ENCODE measurements at regions not wholly inside any gene's neighbourhood (a gene's known extent, or its start where the extent isn't known, plus 50 kb on each side); places are given as distances from the start of the nearest gene placed in this dataset.

- Mint-ChIP-seq H3K4me1 (no peaks in the 10 kb centered on the region), H3K36me3 (no peaks in the 10 kb centered on the region), H3K4me3 (no peak overlapping the region), H3K27ac (no peak overlapping the region), H3K27me3 (no peaks in the 10 kb centered on the region), H3K9me3 (peaks cover 11 to 28% (median 21%) of the 10 kb centered on the region in 5 donors)
- POLR2A ChIA-PET: no interaction called here
- H3K27me3 ChIP-seq (ENCODE audit: insufficient read depth, low read length, poor library complexity, severe bottlenecking): no peaks in the 10 kb centered on the region
- H3K4me1 ChIP-seq (ENCODE audit: insufficient read depth, low read length): no peaks in the 10 kb centered on the region
- no peak overlapping the region for H3K27ac ChIP-seq (ENCODE audit: low read depth, low read length)
- no peaks in the 10 kb centered on the region for H3K36me3 ChIP-seq (ENCODE audit: insufficient read depth, low read length)
- H3K4me3 ChIP-seq (ENCODE audit: low read length): no peak overlapping the region
- H3K9me3 ChIP-seq (ENCODE audit: low read length): no peaks in the 10 kb centered on the region
- CTCF ChIA-PET: no interaction called here
- no peak for DNase-seq
Observed at GRCh38 chr2:57562495-57562894, 484.1 kb upstream of the VRK2 start.

DNA sequence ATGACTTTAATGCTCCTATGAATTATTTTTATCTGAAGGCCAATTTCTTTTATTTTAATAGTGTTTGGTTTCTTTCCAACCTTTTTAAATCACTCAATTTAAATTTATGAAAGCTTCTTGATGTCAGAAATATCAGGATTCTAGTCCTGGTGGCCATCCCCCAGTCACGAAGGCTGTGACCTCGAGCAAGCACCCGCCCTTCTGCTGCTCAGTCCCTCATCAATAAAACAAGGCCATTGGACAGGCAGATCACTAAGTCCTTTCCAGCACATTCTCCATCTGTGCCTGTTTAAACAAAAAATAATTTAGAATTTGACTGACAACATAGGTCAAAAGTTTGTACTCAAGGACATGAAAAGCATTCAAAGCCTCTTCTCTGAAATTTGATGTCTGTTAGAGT lies 483.6 kb upstream of the VRK2 start:
- Histone ChIP-seq H3K27me3 (ENCODE audit: insufficient read depth, low read length, poor library complexity, severe bottlenecking) (no peaks in the 10 kb centered on the region), H3K4me1 (ENCODE audit: insufficient read depth, low read length) (no peaks in the 10 kb centered on the region), H3K4me3 (ENCODE audit: low read length) (no peak overlapping the region), H3K36me3 (ENCODE audit: insufficient read depth, low read length) (no peaks in the 10 kb centered on the region), H3K9me3 (ENCODE audit: low read length) (no peaks in the 10 kb centered on the region), H3K27ac (ENCODE audit: low read depth, low read length) (no peak overlapping the region)
- DNase-seq: no peak
- H3K27ac Mint-ChIP-seq: peak overlapping the region in 1 of 8 donors; percentile 91
- ChIA-PET CTCF (no interaction called here), POLR2A (no interaction called here)
- no peaks in the 10 kb centered on the region for H3K4me1 Mint-ChIP-seq
- H3K27me3 Mint-ChIP-seq: no peaks in the 10 kb centered on the region
- no peaks in the 10 kb centered on the region for H3K36me3 Mint-ChIP-seq
- H3K9me3 Mint-ChIP-seq: peaks cover 6 to 28% (median 17%) of the 10 kb centered on the region in 5 donors
- H3K4me3 Mint-ChIP-seq: no peak overlapping the region

DNA sequence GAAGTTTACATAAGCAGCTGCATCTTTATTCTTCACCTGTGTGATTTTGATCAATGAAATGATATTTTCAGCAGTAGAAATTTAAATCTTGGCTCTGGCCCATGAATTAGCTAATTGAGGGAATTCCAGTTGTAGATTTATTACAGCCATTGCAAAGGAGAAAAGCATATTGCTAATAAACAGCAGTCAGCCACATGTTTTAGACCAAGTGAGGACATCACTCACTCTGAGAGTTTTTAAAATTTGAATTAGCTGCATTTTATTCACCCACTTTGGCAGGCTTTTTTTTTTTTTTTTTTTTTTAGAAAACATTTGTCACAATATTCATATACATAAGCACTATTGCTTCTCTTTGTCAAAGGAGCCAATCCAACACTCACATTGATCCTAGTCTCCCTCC lies 479.4 kb upstream of the VRK2 start:
- no peaks in the 10 kb centered on the region for H3K4me1 Mint-ChIP-seq
- H3K36me3 ChIP-seq (ENCODE audit: insufficient read depth, low read length): no peaks in the 10 kb centered on the region
- no peaks in the 10 kb centered on the region for H3K4me1 ChIP-seq (ENCODE audit: insufficient read depth, low read length)
- DNase-seq: no peak
- H3K36me3 Mint-ChIP-seq: no peaks in the 10 kb centered on the region
- H3K9me3 ChIP-seq (ENCODE audit: low read length): no peaks in the 10 kb centered on the region
- ChIA-PET CTCF (interaction anchor here (0.7 kb wide), 1 partner anchor 766 kb away, joined by 3 read pairs; no protein-coding TSS in a partner anchor), POLR2A (no interaction called here)
- H3K27ac ChIP-seq (ENCODE audit: low read depth, low read length): no peak overlapping the region
- no peak overlapping the region for H3K4me3 Mint-ChIP-seq
- H3K27me3 ChIP-seq (ENCODE audit: insufficient read depth, low read length, poor library complexity, severe bottlenecking): no peaks in the 10 kb centered on the region
- no peak overlapping the region for H3K27ac Mint-ChIP-seq
- no peak overlapping the region for H3K4me3 ChIP-seq (ENCODE audit: low read length)
- H3K27me3 Mint-ChIP-seq: no peaks in the 10 kb centered on the region
- H3K9me3 Mint-ChIP-seq: peaks cover 9 to 38% (median 25%) of the 10 kb centered on the region in 5 donors

- Histone ChIP-seq H3K4me1 (ENCODE audit: insufficient read depth, low read length) (no peaks in the 10 kb centered on the region), H3K27me3 (ENCODE audit: insufficient read depth, low read length, poor library complexity, severe bottlenecking) (no peaks in the 10 kb centered on the region), H3K27ac (ENCODE audit: low read depth, low read length) (no peak overlapping the region), H3K36me3 (ENCODE audit: insufficient read depth, low read length) (no peaks in the 10 kb centered on the region), H3K4me3 (ENCODE audit: low read length) (no peak overlapping the region), H3K9me3 (ENCODE audit: low read length) (no peaks in the 10 kb centered on the region)
- Mint-ChIP-seq H3K36me3 (no peaks in the 10 kb centered on the region), H3K9me3 (peaks cover 21 to 46% (median 35%) of the 10 kb centered on the region in 5 donors), H3K27me3 (no peaks in the 10 kb centered on the region), H3K4me1 (no peaks in the 10 kb centered on the region), H3K27ac (no peak overlapping the region), H3K4me3 (no peak overlapping the region)
- ChIA-PET CTCF (no interaction called here), POLR2A (no interaction called here)
- DNase-seq: no peak
Observed at GRCh38 chr2:57569396-57569795, 477.2 kb upstream of the VRK2 start.

DNA sequence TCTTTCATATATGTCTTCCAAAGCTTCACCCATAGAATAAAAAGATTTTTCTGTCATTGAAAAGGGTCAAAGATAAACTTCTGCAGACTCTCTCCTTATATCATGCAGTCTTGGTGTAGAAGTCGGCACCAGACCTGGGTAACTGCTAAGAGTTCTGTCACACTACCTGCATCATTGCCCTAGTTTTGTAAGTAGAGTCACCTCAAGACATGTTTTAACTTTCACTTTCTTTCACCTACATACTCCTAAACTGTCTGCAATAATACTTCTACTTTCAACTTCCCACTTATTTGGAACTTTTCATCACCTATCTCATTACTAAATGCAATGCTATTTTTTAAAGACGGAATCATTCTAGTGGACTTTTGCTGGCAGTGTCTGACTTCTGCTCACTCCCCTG lies 475.6 kb upstream of the VRK2 start:
- no peaks in the 10 kb centered on the region for H3K27me3 Mint-ChIP-seq
- no peak overlapping the region for H3K27ac ChIP-seq (ENCODE audit: low read depth, low read length)
- ChIA-PET POLR2A (no interaction called here), CTCF (no interaction called here)
- peaks cover 19 to 47% (median 27%) of the 10 kb centered on the region in 5 donors for H3K9me3 Mint-ChIP-seq
- no peak overlapping the region for H3K4me3 Mint-ChIP-seq
- no peaks in the 10 kb centered on the region for H3K9me3 ChIP-seq (ENCODE audit: low read length)
- DNase-seq: no peak
- H3K4me3 ChIP-seq (ENCODE audit: low read length): no peak overlapping the region
- H3K27ac Mint-ChIP-seq: no peak overlapping the region
- no peaks in the 10 kb centered on the region for H3K4me1 ChIP-seq (ENCODE audit: insufficient read depth, low read length)
- no peaks in the 10 kb centered on the region for H3K36me3 Mint-ChIP-seq
- H3K4me1 Mint-ChIP-seq: no peaks in the 10 kb centered on the region
- no peaks in the 10 kb centered on the region for H3K36me3 ChIP-seq (ENCODE audit: insufficient read depth, low read length)
- no peaks in the 10 kb centered on the region for H3K27me3 ChIP-seq (ENCODE audit: insufficient read depth, low read length, poor library complexity, severe bottlenecking)

DNA sequence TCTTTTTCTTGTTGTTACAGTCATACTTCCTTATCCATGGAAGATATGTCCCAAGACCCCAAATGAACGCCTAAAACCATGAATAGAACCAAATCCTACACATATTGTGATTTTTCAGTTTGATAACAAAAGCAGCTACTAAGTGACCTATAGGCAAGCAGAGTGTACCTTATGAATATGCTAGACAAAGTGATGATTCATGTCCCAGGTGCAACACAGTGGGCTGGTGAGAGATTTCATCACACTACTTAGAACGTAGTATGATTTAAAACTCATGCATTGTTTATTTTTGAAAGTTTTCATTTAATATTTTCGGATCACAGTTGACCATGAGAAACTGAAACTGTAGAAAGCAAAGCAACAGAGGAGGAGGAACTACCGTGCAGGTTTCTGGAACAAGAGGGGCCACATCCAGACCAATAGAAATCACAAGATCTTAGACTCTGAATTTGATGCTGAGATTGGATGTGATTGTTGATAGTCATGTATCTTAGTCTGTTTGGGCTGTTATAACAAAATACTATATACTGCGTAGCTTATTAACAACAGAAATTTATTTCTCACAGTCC lies 470.8 kb upstream of the VRK2 start:
- DNase-seq: no peak
- no peaks in the 10 kb centered on the region for H3K36me3 Mint-ChIP-seq
- no peak overlapping the region for H3K27ac ChIP-seq (ENCODE audit: low read depth, low read length)
- no peak overlapping the region for H3K4me3 Mint-ChIP-seq
- peaks cover 25 to 42% (median 33%) of the 10 kb centered on the region in 5 donors for H3K9me3 Mint-ChIP-seq
- POLR2A ChIA-PET: no interaction called here
- no peaks in the 10 kb centered on the region for H3K4me1 Mint-ChIP-seq
- no peak overlapping the region for H3K4me3 ChIP-seq (ENCODE audit: low read length)
- H3K36me3 ChIP-seq (ENCODE audit: insufficient read depth, low read length): no peaks in the 10 kb centered on the region
- CTCF ChIA-PET: no interaction called here
- no peaks in the 10 kb centered on the region for H3K4me1 ChIP-seq (ENCODE audit: insufficient read depth, low read length)
- H3K9me3 ChIP-seq (ENCODE audit: low read length): no peaks in the 10 kb centered on the region
- no peaks in the 10 kb centered on the region for H3K27me3 Mint-ChIP-seq
- no peak overlapping the region for H3K27ac Mint-ChIP-seq
- no peaks in the 10 kb centered on the region for H3K27me3 ChIP-seq (ENCODE audit: insufficient read depth, low read length, poor library complexity, severe bottlenecking)

DNA sequence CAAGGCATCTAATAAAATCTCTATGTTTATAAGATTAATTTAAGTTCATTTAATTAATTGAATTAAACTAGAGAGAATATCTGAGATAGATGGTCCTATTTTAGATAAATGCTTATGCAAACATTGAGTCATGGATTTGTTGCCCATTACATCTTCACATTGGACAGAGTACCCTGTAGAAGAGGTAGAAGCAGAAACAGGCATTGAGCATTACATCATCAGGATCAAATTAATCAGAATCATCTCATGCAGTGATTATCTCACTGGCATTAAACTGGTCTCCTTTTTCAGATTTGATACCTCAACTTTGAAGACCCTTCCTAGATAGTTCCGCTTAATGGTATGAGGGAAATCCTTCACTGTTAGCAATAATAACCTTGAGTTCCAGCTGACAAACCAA lies 469.6 kb upstream of the VRK2 start:
- no peak overlapping the region for H3K4me3 Mint-ChIP-seq
- ChIA-PET CTCF (no interaction called here), POLR2A (no interaction called here)
- Histone ChIP-seq H3K9me3 (ENCODE audit: low read length) (no peaks in the 10 kb centered on the region), H3K4me3 (ENCODE audit: low read length) (no peak overlapping the region), H3K27ac (ENCODE audit: low read depth, low read length) (no peak overlapping the region), H3K27me3 (ENCODE audit: insufficient read depth, low read length, poor library complexity, severe bottlenecking) (no peaks in the 10 kb centered on the region), H3K4me1 (ENCODE audit: insufficient read depth, low read length) (no peaks in the 10 kb centered on the region), H3K36me3 (ENCODE audit: insufficient read depth, low read length) (no peaks in the 10 kb centered on the region)
- no peak overlapping the region for H3K27ac Mint-ChIP-seq
- H3K9me3 Mint-ChIP-seq: peaks cover 25 to 38% (median 30%) of the 10 kb centered on the region in 5 donors
- H3K36me3 Mint-ChIP-seq: no peaks in the 10 kb centered on the region
- no peaks in the 10 kb centered on the region for H3K4me1 Mint-ChIP-seq
- DNase-seq: no peak
- no peaks in the 10 kb centered on the region for H3K27me3 Mint-ChIP-seq

GRCh38 chr2:57597940-57598339 lies 448.7 kb upstream of the VRK2 start:
- CTCF ChIA-PET: no interaction called here
- H3K4me3 Mint-ChIP-seq: no peak overlapping the region
- Histone ChIP-seq H3K4me1 (ENCODE audit: insufficient read depth, low read length) (no peaks in the 10 kb centered on the region), H3K27me3 (ENCODE audit: insufficient read depth, low read length, poor library complexity, severe bottlenecking) (no peaks in the 10 kb centered on the region), H3K36me3 (ENCODE audit: insufficient read depth, low read length) (no peaks in the 10 kb centered on the region), H3K27ac (ENCODE audit: low read depth, low read length) (no peak overlapping the region), H3K4me3 (ENCODE audit: low read length) (no peak overlapping the region), H3K9me3 (ENCODE audit: low read length) (no peaks in the 10 kb centered on the region)
- POLR2A ChIA-PET: no interaction called here
- no peaks in the 10 kb centered on the region for H3K36me3 Mint-ChIP-seq
- H3K9me3 Mint-ChIP-seq: peaks cover 12 to 29% (median 23%) of the 10 kb centered on the region in 5 donors
- DNase-seq: no peak
- H3K4me1 Mint-ChIP-seq: no peaks in the 10 kb centered on the region
- no peak overlapping the region for H3K27ac Mint-ChIP-seq
- no peaks in the 10 kb centered on the region for H3K27me3 Mint-ChIP-seq

- Histone ChIP-seq H3K27ac (ENCODE audit: low read depth, low read length) (no peak overlapping the region), H3K9me3 (ENCODE audit: low read length) (no peaks in the 10 kb centered on the region), H3K4me1 (ENCODE audit: insufficient read depth, low read length) (no peaks in the 10 kb centered on the region), H3K4me3 (ENCODE audit: low read length) (no peak overlapping the region), H3K27me3 (ENCODE audit: insufficient read depth, low read length, poor library complexity, severe bottlenecking) (no peaks in the 10 kb centered on the region), H3K36me3 (ENCODE audit: insufficient read depth, low read length) (no peaks in the 10 kb centered on the region)
- POLR2A ChIA-PET: no interaction called here
- Mint-ChIP-seq H3K4me1 (no peaks in the 10 kb centered on the region), H3K36me3 (no peaks in the 10 kb centered on the region), H3K9me3 (peaks cover 15 to 28% (median 23%) of the 10 kb centered on the region in 5 donors), H3K27ac (no peak overlapping the region), H3K4me3 (no peak overlapping the region), H3K27me3 (no peaks in the 10 kb centered on the region)
- CTCF ChIA-PET: no interaction called here
- DNase-seq: no peak
Observed at GRCh38 chr2:57598551-57598950, 448.1 kb upstream of the VRK2 start.

Data from CD8-positive, alpha-beta memory T cell (primary cell).